SK-N-SH treated with all-trans-retinoic acid at 6 μM for 48 hours (cell line): ENCODE measurements at regions not wholly inside any gene's neighbourhood (a gene's known extent, or its start where the extent isn't known, plus 50 kb on each side); places are given as distances from the start of the nearest gene placed in this dataset.

Experiments used
- ATAC-seq: fragments of 200-7000 bp; cut with Tn5 transposase; 3 replicates; pipeline ENCODE4 v1.9.1; 2020; ENCODE audit warnings: mild to moderate bottlenecking, moderate library complexity
- ARNTL ChIP-seq: fragments of 450-650 bp; formaldehyde crosslinking; IDR thresholded peaks from 2 replicates; pipeline ENCODE4 v1.5.0; 2020; ENCODE audit warnings: low read depth, mild to moderate bottlenecking, moderate library complexity, borderline replicate concordance
- BACH2 ChIP-seq: fragments of 250-450 bp; sonication (Bioruptor Pico); IDR thresholded peaks from 2 replicates; pipeline ENCODE4 v1.9.0; 2021; ENCODE audit warnings: mild to moderate bottlenecking, borderline replicate concordance
- CSDC2 ChIP-seq: fragments of 250-450 bp; sonication (Bioruptor Pico); IDR thresholded peaks from 2 replicates; pipeline ENCODE4 v1.5.0; 2020; ENCODE audit warnings: mild to moderate bottlenecking, moderate library complexity
- ESRRG ChIP-seq: fragments of 250-450 bp; sonication (Bioruptor Pico); IDR thresholded peaks from 2 replicates; pipeline ENCODE4 v1.6.1; 2021; ENCODE audit warnings: mild to moderate bottlenecking
- ISL1 ChIP-seq: fragments of 250-450 bp; sonication (Bioruptor Pico); IDR thresholded peaks from 2 replicates; pipeline ENCODE4 v2.1.2; 2022; ENCODE audit warnings: mild to moderate bottlenecking, moderate library complexity
- OSR1 ChIP-seq: fragments of 250-450 bp; sonication (Bioruptor Pico); IDR thresholded peaks from 2 replicates; pipeline ENCODE4 v1.8.0; 2022; ENCODE audit warnings: moderate library complexity, mild to moderate bottlenecking, inconsistent platforms
- PATZ1 ChIP-seq: fragments of 250-450 bp; sonication (Bioruptor Pico); IDR thresholded peaks from 2 replicates; pipeline ENCODE4 v1.8.0; 2020; ENCODE audit warnings: mild to moderate bottlenecking, moderate library complexity, borderline replicate concordance
- POU6F1 ChIP-seq: fragments of 250-450 bp; sonication (Bioruptor Pico); IDR thresholded peaks from 2 replicates; pipeline ENCODE4 v1.8.0; 2021; ENCODE audit warnings: low read depth, mild to moderate bottlenecking, moderate library complexity, borderline replicate concordance
- PPARA ChIP-seq: fragments of 250-450 bp; sonication (Bioruptor Pico); IDR thresholded peaks from 2 replicates; pipeline ENCODE4 v1.5.0; 2020; ENCODE audit warnings: mild to moderate bottlenecking, borderline replicate concordance
- RARB ChIP-seq: fragments of 250-450 bp; sonication (Bioruptor Pico); IDR thresholded peaks from 2 replicates; pipeline ENCODE4 v1.8.0; 2021; ENCODE audit warnings: mild to moderate bottlenecking, moderate library complexity
- SNAI2 ChIP-seq: fragments of 250-450 bp; sonication (Bioruptor Pico); IDR thresholded peaks from 2 replicates; pipeline ENCODE4 v1.5.0; 2020; ENCODE audit warnings: mild to moderate bottlenecking, moderate library complexity
- TOX ChIP-seq: fragments of 250-450 bp; sonication (Bioruptor Pico); IDR thresholded peaks from 2 replicates; pipeline ENCODE4 v1.8.0; 2021; ENCODE audit warnings: mild to moderate bottlenecking, moderate library complexity, borderline replicate concordance
- TSHZ2 ChIP-seq: fragments of 250-450 bp; sonication (Bioruptor Pico); IDR thresholded peaks from 2 replicates; pipeline ENCODE4 v1.5.0; 2020; ENCODE audit warnings: mild to moderate bottlenecking, moderate library complexity
- ZC3H10 ChIP-seq: fragments of 250-450 bp; sonication (Bioruptor Pico); IDR thresholded peaks from 2 replicates; pipeline ENCODE4 v1.5.1; 2021; ENCODE audit warnings: mild to moderate bottlenecking, moderate library complexity
- ZFP3 ChIP-seq: fragments of 250-450 bp; sonication (Bioruptor Pico); IDR thresholded peaks from 2 replicates; pipeline ENCODE4 v1.5.0; 2020; ENCODE audit warnings: mild to moderate bottlenecking, moderate library complexity
- ZNF565 ChIP-seq: fragments of 450-650 bp; formaldehyde crosslinking; conservative IDR thresholded peaks from 2 replicates; pipeline ENCODE4 v1.5.0; 2020; ENCODE audit warnings: low read depth, mild to moderate bottlenecking, moderate library complexity
- ZNF70 ChIP-seq: fragments of 450-650 bp; formaldehyde crosslinking; IDR thresholded peaks from 2 replicates; pipeline ENCODE4 v1.5.0; 2020; ENCODE audit warnings: mild to moderate bottlenecking, moderate library complexity
- ZNF8 ChIP-seq: fragments of 450-650 bp; formaldehyde crosslinking; IDR thresholded peaks from 2 replicates; pipeline ENCODE4 v1.5.0; 2020; ENCODE audit warnings: mild to moderate bottlenecking, moderate library complexity
- TF ChIP-seq, protein P1 (sequence below): fragments of 250-450 bp; sonication (Bioruptor Pico); IDR thresholded peaks from 2 replicates; pipeline ENCODE4 v1.5.1; 2021; ENCODE audit warnings: mild to moderate bottlenecking, moderate library complexity

- ATAC-seq: no peak
- TF ChIP-seq ESRRG (CRISPR knock-in tag): no peak
- TF ChIP-seq ZNF8 (CRISPR knock-in tag): no peak
- no peak for TF ChIP-seq BACH2
- TF ChIP-seq CSDC2 (CRISPR knock-in tag): no peak
- no peak for TF ChIP-seq TSHZ2 (CRISPR knock-in tag)
- no peak for TF ChIP-seq SNAI2 (CRISPR knock-in tag)
- TF ChIP-seq, protein P1, sequence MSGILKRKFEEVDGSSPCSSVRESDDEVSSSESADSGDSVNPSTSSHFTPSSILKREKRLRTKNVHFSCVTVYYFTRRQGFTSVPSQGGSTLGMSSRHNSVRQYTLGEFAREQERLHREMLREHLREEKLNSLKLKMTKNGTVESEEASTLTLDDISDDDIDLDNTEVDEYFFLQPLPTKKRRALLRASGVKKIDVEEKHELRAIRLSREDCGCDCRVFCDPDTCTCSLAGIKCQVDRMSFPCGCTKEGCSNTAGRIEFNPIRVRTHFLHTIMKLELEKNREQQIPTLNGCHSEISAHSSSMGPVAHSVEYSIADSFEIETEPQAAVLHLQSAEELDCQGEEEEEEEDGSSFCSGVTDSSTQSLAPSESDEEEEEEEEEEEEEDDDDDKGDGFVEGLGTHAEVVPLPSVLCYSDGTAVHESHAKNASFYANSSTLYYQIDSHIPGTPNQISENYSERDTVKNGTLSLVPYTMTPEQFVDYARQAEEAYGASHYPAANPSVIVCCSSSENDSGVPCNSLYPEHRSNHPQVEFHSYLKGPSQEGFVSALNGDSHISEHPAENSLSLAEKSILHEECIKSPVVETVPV (CRISPR knock-in tag): no peak
- no peak for TF ChIP-seq PPARA (CRISPR knock-in tag)
- no peak for TF ChIP-seq POU6F1
- no peak for TF ChIP-seq RARB (CRISPR knock-in tag)
- no peak for TF ChIP-seq PATZ1 (CRISPR knock-in tag)
- TF ChIP-seq ARNTL (CRISPR knock-in tag): no peak
- no peak for TF ChIP-seq ZFP3 (CRISPR knock-in tag)
Observed at GRCh38 chr6:8943073-8943472, 507.7 kb upstream of the SLC35B3 start.

GRCh38 chr6:8941577-8941976 lies 506.2 kb upstream of the SLC35B3 start:
- no peak for TF ChIP-seq ZNF565 (CRISPR knock-in tag)
- no peak for ATAC-seq

DNA sequence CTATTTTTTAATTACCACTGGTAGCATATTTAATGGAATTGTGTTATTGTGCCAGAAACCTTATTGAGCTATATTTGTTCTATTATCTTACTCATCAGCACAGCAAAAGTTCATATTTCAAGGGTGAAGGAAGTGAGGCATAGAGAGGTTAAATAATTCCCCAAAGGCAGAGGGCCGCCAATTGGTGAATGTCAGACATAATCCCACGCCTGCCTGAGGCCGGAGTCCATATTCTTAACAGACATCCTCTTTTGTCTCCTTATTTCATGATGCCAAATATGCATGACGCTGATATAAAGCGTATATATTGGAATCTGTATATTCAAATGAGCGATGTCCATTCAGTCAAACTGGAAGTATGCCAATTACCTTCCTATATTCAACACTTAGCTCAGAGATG lies 505.0 kb upstream of the SLC35B3 start:
- no peak for ATAC-seq

DNA sequence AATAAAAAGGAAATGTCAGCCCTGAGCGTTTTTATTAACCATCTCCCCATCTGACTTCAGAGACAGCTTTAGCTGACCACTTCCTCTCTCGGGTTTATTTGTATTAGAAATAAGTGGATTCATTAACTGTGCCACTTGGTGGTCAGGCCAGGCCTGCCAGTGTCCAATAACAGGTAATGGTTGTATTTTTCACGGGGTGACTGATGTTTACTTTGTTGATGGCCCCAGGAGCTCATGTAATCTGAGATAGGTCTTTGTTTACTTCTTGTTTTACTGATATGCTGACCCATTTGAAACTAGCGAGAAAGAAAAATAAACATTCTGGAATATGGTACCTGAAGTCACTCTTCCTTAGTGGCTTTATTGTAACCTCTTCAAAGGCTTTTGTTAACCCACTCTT lies 504.3 kb upstream of the SLC35B3 start:
- ATAC-seq: no peak
- TF ChIP-seq ESRRG (CRISPR knock-in tag) (no peak), OSR1 (no peak), ZNF565 (CRISPR knock-in tag) (no peak), ARNTL (CRISPR knock-in tag) (no peak), ISL1 (CRISPR knock-in tag) (no peak), PATZ1 (CRISPR knock-in tag) (no peak), SNAI2 (CRISPR knock-in tag) (no peak), ZC3H10 (CRISPR knock-in tag) (no peak), CSDC2 (CRISPR knock-in tag) (no peak), TOX (no peak), ZNF70 (CRISPR knock-in tag) (no peak)
- TF ChIP-seq, protein P1 (CRISPR knock-in tag): no peak

More for the DNA sequence above, 505.0 kb upstream of the SLC35B3 start:
- no peak for TF ChIP-seq PATZ1 (CRISPR knock-in tag)
- TF ChIP-seq OSR1: no peak
- TF ChIP-seq ZC3H10 (CRISPR knock-in tag): no peak
- TF ChIP-seq BACH2: no peak
- no peak for TF ChIP-seq ZNF565 (CRISPR knock-in tag)
- TF ChIP-seq SNAI2 (CRISPR knock-in tag): no peak
- TF ChIP-seq ESRRG (CRISPR knock-in tag): no peak
- no peak for TF ChIP-seq PPARA (CRISPR knock-in tag)
